ENCODE measurements at regions not wholly inside any gene's neighbourhood (a gene's known extent, or its start where the extent isn't known, plus 50 kb on each side); places are given as distances from the start of the nearest gene placed in this dataset.
A peak's percentile ranks its signal among the peaks of the same experiment; 100 is the strongest.
"Not testable (repeated sequence)": the region's sequence is repeated elsewhere in the genome, so short reads cannot be mapped to it uniquely, and the experiment has no call there.

GRCh38 chr1:61579802-61580201 lies 145.1 kb downstream of the TM2D1 start:
- DNase-seq, result no peak

- no peak for DNase-seq
Measured at GRCh38 chr1:61572046-61572445, 152.9 kb downstream of the TM2D1 start.

- DNase-seq, result no peak
Measured at GRCh38 chr1:61570191-61570590, 154.8 kb downstream of the TM2D1 start.

GRCh38 chr1:61569303-61569621 lies 155.7 kb downstream of the TM2D1 start:
- no peak for DNase-seq

GRCh38 chr1:61568460-61569302 lies 156.3 kb downstream of the TM2D1 start:
- DNase-seq, result no peak

- DNase-seq, result no peak
Measured at GRCh38 chr1:61566177-61566576, 158.8 kb downstream of the TM2D1 start.

- DNase-seq, result no peak
Measured at GRCh38 chr1:61563611-61564010, 161.3 kb downstream of the TM2D1 start.

- DNase-seq, result no peak
Measured at GRCh38 chr1:61561666-61562065, 163.3 kb downstream of the TM2D1 start.

GRCh38 chr1:61560385-61560784 lies 164.6 kb downstream of the TM2D1 start:
- no peak for DNase-seq

- DNase-seq, result no peak
Measured at GRCh38 chr1:61556631-61557030, 168.3 kb downstream of the TM2D1 start.

GRCh38 chr1:61552630-61553305 lies 172.2 kb downstream of the TM2D1 start:
- no peak for DNase-seq

GRCh38 chr1:61547302-61547701 lies 177.6 kb downstream of the TM2D1 start:
- DNase-seq, result peak; percentile 43 to 44

- not testable (repeated sequence) for DNase-seq
Measured at GRCh38 chr1:61544870-61545269, 180.1 kb downstream of the TM2D1 start.

GRCh38 chr1:61543498-61543897 lies 181.4 kb downstream of the TM2D1 start:
- not testable (repeated sequence) for DNase-seq

GRCh38 chr1:61539720-61540462 lies 185.1 kb downstream of the TM2D1 start:
- DNase-seq, result no peak

GRCh38 chr1:61538228-61538627 lies 186.7 kb downstream of the TM2D1 start:
- DNase-seq, result no peak

GRCh38 chr1:61536174-61537108 lies 188.5 kb downstream of the TM2D1 start:
- DNase-seq, result no peak

- no peak for DNase-seq
Measured at GRCh38 chr1:61534847-61535246, 190.1 kb downstream of the TM2D1 start.

GRCh38 chr1:61533546-61533945 lies 191.4 kb downstream of the TM2D1 start:
- DNase-seq, result no peak

GRCh38 chr1:61531716-61532115 lies 193.2 kb downstream of the TM2D1 start:
- DNase-seq, result no peak

GRCh38 chr1:61523893-61524605 lies 200.9 kb downstream of the TM2D1 start:
- DNase-seq, result no peak

GRCh38 chr1:61523229-61523628 lies 201.7 kb downstream of the TM2D1 start:
- DNase-seq, result no peak
